GM23338 (cell line): ENCODE measurements at regions not wholly inside any gene's neighbourhood (a gene's known extent, or its start where the extent isn't known, plus 50 kb on each side); places are given as distances from the start of the nearest gene placed in this dataset.

Experiments
- ATAC-seq: fragments of 200-7000 bp; cut with Tn5 transposase; 3 replicates; pipeline ENCODE4 v1.9.1; 2020
- DNase-seq: peaks from one replicate; pipeline ENCODE4 v3.0.0-alpha.2; 2015; ENCODE audit warnings: low spot score
- H2AFZ ChIP-seq: fragments of 200-600 bp; sonication (generic); 2 replicates; pipeline ENCODE4 v1.8.0; 2016; ENCODE audit warnings: antibody characterized with exemption, mild to moderate bottlenecking, moderate library complexity
- H3F3A ChIP-seq: fragments of 200-600 bp; sonication (generic); replicated peaks from 2 replicates; pipeline ENCODE4 v1.8.0; 2017; ENCODE audit warnings: antibody characterized with exemption, mixed run types, low read depth
- H3K27ac ChIP-seq: fragments of 200-600 bp; sonication (generic); 2 replicates; pipeline ENCODE4 v1.6.1; 2016; ENCODE audit warnings: low read depth
- H3K27me3 ChIP-seq: fragments of 200-600 bp; sonication (generic); 2 replicates; pipeline ENCODE4 v1.8.0; 2016; ENCODE audit warnings: mild to moderate bottlenecking, mixed run types, moderate library complexity; ENCODE audit not compliant: insufficient read depth
- H3K36me3 ChIP-seq: fragments of 200-600 bp; sonication (generic); 2 replicates; pipeline ENCODE4 v1.8.0; 2016; ENCODE audit warnings: mild to moderate bottlenecking; ENCODE audit not compliant: insufficient read depth
- H3K4me1 ChIP-seq: fragments of 200-600 bp; sonication (generic); 2 replicates; pipeline ENCODE4 v1.8.0; 2016; ENCODE audit warnings: mild to moderate bottlenecking, moderate library complexity; ENCODE audit not compliant: insufficient read depth
- H3K4me2 ChIP-seq: fragments of 200-600 bp; sonication (generic); 2 replicates; pipeline ENCODE4 v1.7.1; 2017; ENCODE audit warnings: mixed run types
- H3K4me3 ChIP-seq: fragments of 200-600 bp; sonication (generic); 2 replicates; pipeline ENCODE4 v1.6.1; 2016; ENCODE audit warnings: mixed run types
- H3K79me2 ChIP-seq: fragments of 200-600 bp; sonication (generic); replicated peaks from 2 replicates; pipeline ENCODE4 v1.8.0; 2017; ENCODE audit warnings: mild to moderate bottlenecking; ENCODE audit not compliant: insufficient read depth
- H3K9me2 ChIP-seq: fragments of 200-600 bp; sonication (generic); 2 replicates; pipeline ENCODE4 v1.8.0; 2017; ENCODE audit not compliant: insufficient read depth
- H4K20me1 ChIP-seq: fragments of 200-600 bp; sonication (generic); replicated peaks from 2 replicates; pipeline ENCODE4 v1.8.0; 2017; ENCODE audit warnings: mild to moderate bottlenecking; ENCODE audit not compliant: insufficient read depth
- H3K27ac Mint-ChIP-seq: 2 replicates; pipeline ENCODE4 v1.8.0; 2020; ENCODE audit warnings: inconsistent platforms, mild to moderate bottlenecking, moderate library complexity, mixed read lengths
- H3K27me3 Mint-ChIP-seq: 3 replicates; pipeline ENCODE4 v1.8.0; 2022; ENCODE audit warnings: low read depth, mild to moderate bottlenecking, moderate library complexity, mixed read lengths, inconsistent platforms; ENCODE audit not compliant: insufficient read depth, poor library complexity
- H3K36me3 Mint-ChIP-seq: 3 replicates; pipeline ENCODE4 v1.8.0; 2021; ENCODE audit warnings: low read depth, mild to moderate bottlenecking, inconsistent platforms, moderate library complexity, mixed read lengths
- H3K4me1 Mint-ChIP-seq: 3 replicates; pipeline ENCODE4 v1.8.0; 2020; ENCODE audit warnings: mild to moderate bottlenecking, inconsistent platforms, mixed read lengths
- H3K4me3 Mint-ChIP-seq: 3 replicates; pipeline ENCODE4 v1.8.0; 2021; ENCODE audit warnings: moderate library complexity, mild to moderate bottlenecking, inconsistent platforms, mixed read lengths
- H3K9me3 Mint-ChIP-seq: 3 replicates; pipeline ENCODE4 v1.8.0; 2020; ENCODE audit warnings: moderate library complexity, mild to moderate bottlenecking, inconsistent platforms, mixed read lengths
- CREB1 ChIP-seq: fragments of 250-450 bp; sonication (Bioruptor Pico); IDR thresholded peaks from 2 replicates; pipeline ENCODE4 v1.5.0; 2020; ENCODE audit warnings: low read depth, mild to moderate bottlenecking, moderate library complexity
- CTCF ChIP-seq, 2 experiments: fragments of 200-600 bp in 1 of 2; sonication (generic) in 1 of 2; conservative IDR thresholded peaks; 2 replicates each; pipeline versions ENCODE4 v1.5.1 to v1.6.1; 2016 to 2017; ENCODE audit warnings: antibody characterized with exemption in 2 of 2, low read depth in 2 of 2, mild to moderate bottlenecking in 2 of 2, moderate library complexity in 1 of 2
- EZH2 ChIP-seq: fragments of 200-600 bp; sonication (generic); IDR thresholded peaks from one replicate; pipeline ENCODE4 v1.8.0; 2017; ENCODE audit warnings: antibody characterized with exemption, mild to moderate bottlenecking, low read depth; ENCODE audit not compliant: unreplicated experiment
- EZH2phosphoT487 ChIP-seq: fragments of 200-600 bp; sonication (generic); IDR thresholded peaks from one replicate; pipeline ENCODE4 v1.8.1; 2018; ENCODE audit warnings: antibody characterized with exemption; ENCODE audit not compliant: unreplicated experiment
- NANOG ChIP-seq: IDR thresholded peaks from 2 replicates; pipeline ENCODE4 v1.6.1; 2016; ENCODE audit warnings: antibody characterized with exemption, borderline replicate concordance
- POLR2AphosphoS5 ChIP-seq: IDR thresholded peaks from 2 replicates; pipeline ENCODE4 v1.6.1; 2016; ENCODE audit warnings: antibody characterized with exemption, low read depth
- STAT1 ChIP-seq: IDR thresholded peaks from one replicate; pipeline ENCODE4 v1.6.1; 2016; ENCODE audit warnings: antibody characterized with exemption; ENCODE audit not compliant: unreplicated experiment
- ZNF114 ChIP-seq: fragments of 250-450 bp; sonication (Bioruptor Pico); IDR thresholded peaks from 2 replicates; pipeline ENCODE4 v1.5.0; 2020; ENCODE audit warnings: mild to moderate bottlenecking, moderate library complexity
- ZNF462 ChIP-seq: fragments of 250-450 bp; sonication (Bioruptor Pico); IDR thresholded peaks from 2 replicates; pipeline ENCODE4 v1.5.0; 2020; ENCODE audit warnings: mild to moderate bottlenecking, moderate library complexity

GRCh38 chr1:96076589-96076988 lies 645.0 kb upstream of the PTBP2 start (continued):
- TF ChIP-seq ZNF462 (CRISPR knock-in tag): no peak
- TF ChIP-seq ZNF114 (CRISPR knock-in tag): no peak
- TF ChIP-seq CTCF (conservative IDR thresholded peaks at IDR 0.05; ENCODE audit: low read depth in 2 of 2): no peak

- Mint-ChIP-seq H3K36me3 (peaks cover 6% of the 10 kb centered on the region; the same call in 2 of the 3 replicates), H3K4me3 (no peak overlapping the region), H3K27me3 (peaks cover 6% of the 10 kb centered on the region), H3K9me3 (peaks cover 9% of the 10 kb centered on the region), H3K4me1 (no peaks in the 10 kb centered on the region), H3K27ac (no peak overlapping the region)
- Histone ChIP-seq H3K36me3 (no peaks in the 10 kb centered on the region), H3K79me2 (no peaks in the 10 kb centered on the region), H3K4me1 (no peaks in the 10 kb centered on the region), H2AFZ (0 out of 2 replicates have a peak overlapping the region, but pooled peaks have one; percentile 10), H3K4me3 (no peak overlapping the region), H3K4me2 (no peak overlapping the region), H3F3A (no peaks in the 10 kb centered on the region), H4K20me1 (no peaks in the 10 kb centered on the region), H3K9me2 (peaks cover 6% of the 10 kb centered on the region; the same call in 1 of the 2 replicates), H3K27ac (no peak overlapping the region), H3K27me3 (no peaks in the 10 kb centered on the region)
- no peak for DNase-seq
- ATAC-seq: no peak
- no peak for TF ChIP-seq ZNF114 (CRISPR knock-in tag)
- no peak for TF ChIP-seq EZH2phosphoT487
- TF ChIP-seq STAT1: no peak
- no peak for TF ChIP-seq NANOG
- TF ChIP-seq EZH2: no peak
- TF ChIP-seq ZNF462 (CRISPR knock-in tag): no peak
- TF ChIP-seq POLR2AphosphoS5: no peak
- no peak for TF ChIP-seq CREB1
These were observed 642.0 kb upstream of the PTBP2 start for GRCh38 chr1:96079581-96079980.
